GM23248 (cell line): ENCODE measurements at regions not wholly inside any gene's neighbourhood (a gene's known extent, or its start where the extent isn't known, plus 50 kb on each side); places are given as distances from the start of the nearest gene placed in this dataset.

Source experiments
- DNase-seq: peaks from one replicate; pipeline ENCODE4 v3.0.0-alpha.2; 2015
- H2AFZ ChIP-seq: fragments of 200-600 bp; sonication (generic); 2 replicates; pipeline ENCODE4 v1.6.1; 2016; ENCODE audit warnings: antibody characterized with exemption
- H3F3A ChIP-seq: fragments of 200-600 bp; sonication (generic); 2 replicates; pipeline ENCODE4 v1.6.1; 2016; ENCODE audit warnings: mild to moderate bottlenecking, antibody characterized with exemption, mixed run types; ENCODE audit not compliant: insufficient read depth
- H3K27ac ChIP-seq: fragments of 200-600 bp; sonication (generic); 2 replicates; pipeline ENCODE4 v1.5.1; 2016; ENCODE audit warnings: mild to moderate bottlenecking
- H3K27me3 ChIP-seq: fragments of 200-600 bp; sonication (generic); replicated peaks from 2 replicates; pipeline ENCODE4 v1.6.1; 2016; ENCODE audit warnings: mild to moderate bottlenecking; ENCODE audit not compliant: insufficient read depth
- H3K36me3 ChIP-seq: fragments of 200-600 bp; sonication (generic); 2 replicates; pipeline ENCODE4 v1.6.1; 2016; ENCODE audit warnings: low read depth, mild to moderate bottlenecking
- H3K4me1 ChIP-seq: fragments of 200-600 bp; sonication (generic); 2 replicates; pipeline ENCODE4 v1.6.1; 2016; ENCODE audit warnings: mild to moderate bottlenecking; ENCODE audit not compliant: insufficient read depth
- H3K4me2 ChIP-seq: fragments of 200-600 bp; sonication (generic); one replicate; pipeline ENCODE4 v1.6.1; 2016; ENCODE audit warnings: mild to moderate bottlenecking; ENCODE audit not compliant: unreplicated experiment
- H3K4me3 ChIP-seq: fragments of 200-600 bp; sonication (generic); 2 replicates; pipeline ENCODE4 v1.5.1; 2016; ENCODE audit warnings: mild to moderate bottlenecking
- H3K79me2 ChIP-seq: fragments of 200-600 bp; sonication (generic); 2 replicates; pipeline ENCODE4 v1.6.1; 2016; ENCODE audit warnings: mild to moderate bottlenecking; ENCODE audit not compliant: insufficient read depth
- H3K9ac ChIP-seq: fragments of 200-600 bp; sonication (generic); 2 replicates; pipeline ENCODE4 v1.6.1; 2016; ENCODE audit warnings: mild to moderate bottlenecking
- H3K9me2 ChIP-seq: fragments of 200-600 bp; sonication (generic); 2 replicates; pipeline ENCODE4 v1.6.1; 2016; ENCODE audit warnings: mixed run types, mild to moderate bottlenecking, moderate library complexity; ENCODE audit not compliant: insufficient read depth
- H3K9me3 ChIP-seq: fragments of 200-600 bp; sonication (generic); one replicate; pipeline ENCODE4 v1.6.1; 2017; ENCODE audit warnings: low read depth
- H4K20me1 ChIP-seq: fragments of 200-600 bp; sonication (generic); 2 replicates; pipeline ENCODE4 v1.6.0; 2016; ENCODE audit not compliant: insufficient read depth
- EZH2 ChIP-seq: fragments of 200-600 bp; sonication (generic); IDR thresholded peaks from 2 replicates; pipeline ENCODE4 v1.6.1; 2018; ENCODE audit warnings: antibody characterized with exemption, mild to moderate bottlenecking; ENCODE audit not compliant: insufficient read depth, poor library complexity, severe bottlenecking
- EZH2phosphoT487 ChIP-seq: fragments of 200-600 bp; sonication (generic); IDR thresholded peaks from 2 replicates; pipeline ENCODE4 v1.6.1; 2018; ENCODE audit warnings: antibody characterized with exemption, moderate library complexity, mild to moderate bottlenecking, low read depth; ENCODE audit not compliant: insufficient read depth
- WGBS, 2 experiments: methylation state at CpG; one replicate each; pipeline ENCODE4 v1.1.6; 2015 to 2017; ENCODE audit warnings: low lambda C conversion rate in 2 of 2, low coverage in 1 of 2; ENCODE audit errors: missing lambda C conversion rate in 2 of 2; 5-methylcytosine and 5-hydroxymethylcytosine counted together
- in situ Hi-C: fragments of 300-500 bp; cut with MboI; formaldehyde crosslinking; loops from 2 replicates; pipeline ENCODE4 v1.15.0; 2020

DNA sequence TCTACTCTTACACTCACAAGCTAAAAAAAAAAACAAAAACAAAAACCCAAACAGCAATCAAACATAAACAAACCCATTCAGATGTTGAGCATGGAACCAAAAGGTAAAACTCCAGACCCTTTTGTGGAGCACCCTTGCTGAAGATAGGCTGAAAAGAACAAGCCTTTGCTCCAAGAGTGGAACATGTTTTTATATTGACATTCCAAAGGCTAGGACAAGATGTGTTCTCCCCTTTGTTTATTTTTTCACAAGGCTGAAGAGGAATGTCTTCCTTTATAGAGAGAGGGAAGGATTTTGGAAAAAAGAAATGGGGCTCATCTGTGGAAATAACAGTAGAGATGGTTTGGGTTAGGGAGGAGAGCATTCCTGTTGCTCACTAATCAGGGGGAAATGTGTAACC lies 87.2 kb upstream of the ELMO1 start:
- Histone ChIP-seq H3K79me2 (no peaks in the 10 kb centered on the region), H3K4me2 (no peak overlapping the region), H3K27ac (no peak overlapping the region), H3K9ac (no peak overlapping the region), H3K9me2 (no peaks in the 10 kb centered on the region), H3F3A (no peaks in the 10 kb centered on the region), H3K27me3 (no peaks in the 10 kb centered on the region), H3K9me3 (no peaks in the 10 kb centered on the region), H2AFZ (no peak overlapping the region), H4K20me1 (no peaks in the 10 kb centered on the region), H3K4me3 (no peak overlapping the region), H3K36me3 (no peaks in the 10 kb centered on the region), H3K4me1 (no peaks in the 10 kb centered on the region)
- in situ Hi-C loops: no loop called here
- no peak for DNase-seq
- TF ChIP-seq EZH2: no peak
- TF ChIP-seq EZH2phosphoT487: no peak

DNA sequence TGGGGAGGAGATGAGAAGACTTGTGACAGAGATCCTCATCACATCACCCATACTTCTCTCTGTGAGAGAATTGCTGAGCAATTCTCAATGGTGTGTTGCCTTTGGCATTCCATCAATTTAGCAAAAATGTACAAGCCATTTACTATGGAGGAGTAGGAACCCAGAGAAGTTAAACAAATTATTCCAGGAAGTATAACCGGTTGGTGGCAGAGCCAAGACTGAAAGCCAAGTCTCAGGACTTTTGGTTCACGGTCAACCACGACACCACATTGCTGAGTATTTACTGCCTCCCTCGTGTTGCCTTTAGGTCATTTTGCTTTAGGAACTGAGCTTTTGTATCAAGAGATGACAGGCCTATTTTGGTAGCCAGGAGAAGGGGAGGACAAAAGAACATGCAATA lies 88.0 kb upstream of the ELMO1 start:
- Histone ChIP-seq H3K27ac (no peak overlapping the region), H2AFZ (no peak overlapping the region), H3K79me2 (no peaks in the 10 kb centered on the region), H3F3A (no peaks in the 10 kb centered on the region), H3K36me3 (no peaks in the 10 kb centered on the region), H3K9me3 (no peaks in the 10 kb centered on the region), H4K20me1 (no peaks in the 10 kb centered on the region), H3K9ac (no peak overlapping the region), H3K4me2 (no peak overlapping the region), H3K27me3 (no peaks in the 10 kb centered on the region), H3K4me3 (no peak overlapping the region), H3K4me1 (no peaks in the 10 kb centered on the region), H3K9me2 (no peaks in the 10 kb centered on the region)
- no peak for DNase-seq
- in situ Hi-C loops: no loop called here
- TF ChIP-seq EZH2phosphoT487 (no peak), EZH2 (no peak)
- WGBS, 2 experiments: 1 to 6% methylated on average over 4 of the region's 4 CpGs

DNA sequence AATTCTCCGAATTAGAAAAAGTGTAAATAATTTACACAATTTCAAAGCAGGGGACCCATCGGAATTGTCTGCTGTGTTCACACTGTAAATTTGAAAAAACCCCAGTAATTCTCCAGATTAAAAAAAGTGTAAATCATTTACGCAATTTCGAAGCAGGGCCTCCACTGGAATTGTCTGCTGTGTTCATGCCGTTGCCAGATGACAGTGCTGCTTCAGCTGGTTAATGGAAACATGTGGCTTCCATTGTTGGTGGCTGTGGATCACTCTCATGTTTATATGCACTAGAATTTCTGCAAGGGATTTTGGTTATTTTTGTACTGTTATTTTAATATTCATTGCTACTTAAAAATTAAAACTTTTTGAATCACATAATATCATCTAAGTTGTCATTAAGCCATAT lies 88.8 kb upstream of the ELMO1 start:
- H3K9me3 ChIP-seq: no peaks in the 10 kb centered on the region
- no peak overlapping the region for H3K4me2 ChIP-seq
- H3K79me2 ChIP-seq: no peaks in the 10 kb centered on the region
- in situ Hi-C loops: no loop called here
- H3F3A ChIP-seq: no peaks in the 10 kb centered on the region
- WGBS, 2 experiments: 4% methylated on average over 5 of the region's 5 CpGs
- no peak for DNase-seq
- H3K9ac ChIP-seq: no peak overlapping the region
- H4K20me1 ChIP-seq: no peaks in the 10 kb centered on the region
- no peak overlapping the region for H2AFZ ChIP-seq
- H3K27me3 ChIP-seq: no peaks in the 10 kb centered on the region
- H3K9me2 ChIP-seq: no peaks in the 10 kb centered on the region
- no peak for TF ChIP-seq EZH2phosphoT487
- TF ChIP-seq EZH2: no peak
- no peak overlapping the region for H3K27ac ChIP-seq
- no peaks in the 10 kb centered on the region for H3K4me1 ChIP-seq
- no peaks in the 10 kb centered on the region for H3K36me3 ChIP-seq
- no peak overlapping the region for H3K4me3 ChIP-seq

DNA sequence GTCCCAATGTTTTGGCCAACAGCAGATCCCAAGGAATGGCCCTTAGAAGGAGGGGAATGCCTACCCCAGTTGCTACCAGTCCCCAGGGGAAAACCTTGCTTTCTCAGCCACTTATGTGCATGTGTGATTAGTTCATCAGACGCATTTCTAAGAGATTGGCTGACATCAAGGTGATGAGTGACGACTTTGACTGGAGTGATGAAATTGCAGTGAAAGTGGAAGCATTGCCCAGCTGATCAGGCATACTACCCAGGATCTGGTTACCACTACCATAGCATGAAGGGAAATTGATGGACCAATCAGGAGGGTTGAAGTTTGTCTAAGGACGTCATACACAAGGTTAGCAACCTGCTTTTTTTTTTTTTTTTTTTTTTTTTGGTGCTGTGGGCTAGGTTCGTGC lies 90.3 kb upstream of the ELMO1 start:
- in situ Hi-C loops: no loop called here
- 9 to 21% methylated on average over 4 of the region's 4 CpGs for WGBS, 2 experiments

DNA sequence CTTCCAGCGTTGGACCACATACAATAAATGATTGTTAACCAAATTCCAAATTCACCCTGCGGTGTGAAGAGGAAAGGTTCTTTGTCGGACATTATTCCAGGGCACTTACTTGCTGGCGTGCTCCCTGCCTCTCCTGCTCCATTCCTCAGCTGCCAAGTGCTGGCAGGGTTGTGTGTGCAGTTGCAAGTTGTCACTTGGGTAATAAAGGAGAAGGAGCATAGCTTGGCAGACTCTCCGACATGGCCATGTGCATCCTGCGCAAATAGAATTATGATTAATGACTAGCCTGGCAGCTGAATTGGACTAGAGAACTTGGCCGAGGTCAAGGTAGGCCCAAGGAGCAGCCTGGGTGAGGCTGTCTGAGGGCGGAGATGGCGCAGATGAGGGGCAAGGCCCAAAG lies 92.3 kb upstream of the ELMO1 start:
- no peak for TF ChIP-seq EZH2
- no peak for TF ChIP-seq EZH2phosphoT487
- Histone ChIP-seq H3K4me3 (no peak overlapping the region), H3K27ac (no peak overlapping the region), H3F3A (no peaks in the 10 kb centered on the region), H3K9ac (no peak overlapping the region), H3K9me2 (no peaks in the 10 kb centered on the region), H3K4me1 (no peaks in the 10 kb centered on the region), H2AFZ (no peak overlapping the region), H3K4me2 (no peak overlapping the region), H3K27me3 (no peaks in the 10 kb centered on the region), H3K9me3 (no peaks in the 10 kb centered on the region), H4K20me1 (no peaks in the 10 kb centered on the region), H3K36me3 (no peaks in the 10 kb centered on the region), H3K79me2 (no peaks in the 10 kb centered on the region)
- DNase-seq: no peak
- in situ Hi-C loops: no loop called here
- 7 to 12% methylated on average over 9 of the region's 9 CpGs for WGBS, 2 experiments

More for the DNA sequence above, 90.3 kb upstream of the ELMO1 start:
- no peaks in the 10 kb centered on the region for H3K9me3 ChIP-seq
- no peaks in the 10 kb centered on the region for H3K79me2 ChIP-seq
- no peaks in the 10 kb centered on the region for H4K20me1 ChIP-seq
- no peak overlapping the region for H3K27ac ChIP-seq
- no peak overlapping the region for H2AFZ ChIP-seq
- no peaks in the 10 kb centered on the region for H3F3A ChIP-seq
- H3K4me2 ChIP-seq: no peak overlapping the region
- no peak for DNase-seq
- no peaks in the 10 kb centered on the region for H3K36me3 ChIP-seq
- H3K4me3 ChIP-seq: no peak overlapping the region
- H3K9me2 ChIP-seq: no peaks in the 10 kb centered on the region
- H3K27me3 ChIP-seq: no peaks in the 10 kb centered on the region
- H3K9ac ChIP-seq: no peak overlapping the region
- H3K4me1 ChIP-seq: no peaks in the 10 kb centered on the region
- TF ChIP-seq EZH2 (no peak), EZH2phosphoT487 (no peak)
